Activated T-helper 1 cell treated with anti-CD3 and anti-CD28 coated beads, Interleukin-12 subunit alpha, Interleukin-12 subunit beta, Interleukin-2, Interleukin-4 antibody, amounts not matched to agents 30 ng/mL and 10 ng/mL and 1 ng/mL, durations not matched to agents 14 hours and 24 hours and 36 hours (primary cell): ENCODE measurements at regions not wholly inside any gene's neighbourhood (a gene's known extent, or its start where the extent isn't known, plus 50 kb on each side); places are given as distances from the start of the nearest gene placed in this dataset.

Experiments used
- DNase-seq: peaks from one replicate; pipeline ENCODE4 v3.0.0; 2021; ENCODE audit warnings: low spot score
- H3K27ac Mint-ChIP-seq: one replicate; pipeline ENCODE4 v1.8.0; 2021; ENCODE audit warnings: mild to moderate bottlenecking, mixed read lengths
- H3K27me3 Mint-ChIP-seq: one replicate; pipeline ENCODE4 v1.8.0; 2022; ENCODE audit warnings: mild to moderate bottlenecking, moderate library complexity, mixed read lengths; ENCODE audit not compliant: insufficient read depth
- H3K36me3 Mint-ChIP-seq: one replicate; pipeline ENCODE4 v1.8.0; 2021; ENCODE audit warnings: low read depth, mixed read lengths
- H3K4me1 Mint-ChIP-seq: one replicate; pipeline ENCODE4 v1.8.0; 2021; ENCODE audit warnings: low read depth, mixed read lengths
- H3K4me3 Mint-ChIP-seq: one replicate; pipeline ENCODE4 v1.8.0; 2021; ENCODE audit warnings: mild to moderate bottlenecking, moderate library complexity, mixed read lengths
- H3K9me3 Mint-ChIP-seq: one replicate; pipeline ENCODE4 v1.8.0; 2021; ENCODE audit warnings: mixed read lengths
- intact Hi-C: fragments of 100-400 bp; cut with micrococcal nuclease; formaldehyde crosslinking; loops from one replicate; pipeline ENCODE4 v1.15.1; 2024

DNA sequence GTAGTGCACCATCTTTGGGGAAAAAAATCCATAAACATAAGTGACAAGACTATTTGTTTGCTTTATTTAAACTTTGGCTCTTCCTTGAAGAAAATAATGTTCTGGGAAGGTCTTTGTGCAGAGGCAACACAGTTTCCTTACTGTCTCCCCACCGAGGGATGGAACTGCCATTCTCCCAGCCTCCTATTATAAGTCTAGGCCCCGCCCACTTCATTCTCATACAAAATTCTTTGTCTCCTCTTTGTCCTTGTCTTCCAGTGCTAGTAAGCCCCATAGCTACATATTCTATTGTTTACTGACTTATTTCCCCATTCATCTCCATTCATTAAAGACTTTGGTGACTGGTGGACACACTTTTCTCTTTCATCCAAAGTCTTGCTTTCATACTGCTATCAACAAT, 316.5 kb upstream of the ROBO2 start:
- H3K4me1 Mint-ChIP-seq: no peaks in the 10 kb centered on the region
- no peaks in the 10 kb centered on the region for H3K27me3 Mint-ChIP-seq
- intact Hi-C loops: no loop called here
- no peak for DNase-seq
- H3K36me3 Mint-ChIP-seq: no peaks in the 10 kb centered on the region
- no peak overlapping the region for H3K27ac Mint-ChIP-seq
- peaks cover 17% of the 10 kb centered on the region for H3K9me3 Mint-ChIP-seq
- no peak overlapping the region for H3K4me3 Mint-ChIP-seq

DNA sequence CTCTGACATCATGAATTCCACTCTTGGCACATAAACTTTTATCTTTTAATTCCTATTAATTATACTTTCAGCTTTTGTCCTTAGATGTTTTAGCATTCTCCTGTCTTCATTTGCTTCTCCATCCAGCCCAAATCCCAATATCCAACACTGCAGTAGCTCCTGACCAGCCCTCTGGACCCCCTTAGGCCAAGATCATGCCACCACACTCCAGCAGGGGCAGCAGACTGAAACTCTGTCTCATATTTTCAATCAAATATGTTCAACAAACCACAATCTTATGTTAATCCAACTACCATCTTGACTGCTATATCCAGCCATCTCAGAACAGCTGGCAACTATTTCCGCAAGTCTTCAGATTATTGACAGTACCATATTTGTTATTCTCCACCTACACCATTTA, 315.8 kb upstream of the ROBO2 start:
- intact Hi-C loops: no loop called here
- Mint-ChIP-seq H3K4me1 (no peaks in the 10 kb centered on the region), H3K27ac (no peak overlapping the region), H3K27me3 (no peaks in the 10 kb centered on the region), H3K9me3 (peaks cover 20% of the 10 kb centered on the region), H3K4me3 (no peak overlapping the region), H3K36me3 (no peaks in the 10 kb centered on the region)
- DNase-seq: no peak

GRCh38 chr3:76724706-76725105, 315.2 kb upstream of the ROBO2 start:
- Mint-ChIP-seq H3K27ac (no peak overlapping the region), H3K4me3 (no peak overlapping the region), H3K27me3 (no peaks in the 10 kb centered on the region), H3K9me3 (peaks cover 20% of the 10 kb centered on the region), H3K4me1 (no peaks in the 10 kb centered on the region), H3K36me3 (no peaks in the 10 kb centered on the region)
- no peak for DNase-seq
- intact Hi-C loops: no loop called here

GRCh38 chr3:76726034-76726433, 313.9 kb upstream of the ROBO2 start:
- Mint-ChIP-seq H3K27me3 (no peaks in the 10 kb centered on the region), H3K4me3 (no peak overlapping the region), H3K9me3 (peaks cover 23% of the 10 kb centered on the region), H3K36me3 (no peaks in the 10 kb centered on the region), H3K4me1 (no peaks in the 10 kb centered on the region), H3K27ac (no peak overlapping the region)
- intact Hi-C loops: no loop called here
- DNase-seq: no peak

DNA sequence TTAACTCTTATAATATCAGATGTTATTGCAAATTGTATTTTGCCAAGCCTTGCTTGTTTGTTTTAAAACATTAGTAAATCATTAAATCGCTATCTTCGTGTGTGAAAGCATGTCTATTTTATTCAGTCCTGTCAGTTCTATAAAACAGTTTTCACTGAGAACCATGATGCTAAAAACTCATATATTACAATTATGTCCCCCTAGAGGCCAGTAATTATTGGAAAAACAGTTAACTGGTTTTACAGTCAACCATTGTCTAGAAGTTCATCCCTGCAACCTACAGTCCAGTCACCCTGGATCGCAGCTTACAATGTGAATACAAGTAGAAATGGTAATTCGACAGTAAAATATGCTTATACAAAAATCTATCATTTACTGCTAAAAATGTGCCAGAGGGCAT, 311.5 kb upstream of the ROBO2 start:
- H3K36me3 Mint-ChIP-seq: no peaks in the 10 kb centered on the region
- intact Hi-C loops: no loop called here
- no peaks in the 10 kb centered on the region for H3K4me1 Mint-ChIP-seq
- H3K4me3 Mint-ChIP-seq: no peak overlapping the region
- no peak overlapping the region for H3K27ac Mint-ChIP-seq
- no peaks in the 10 kb centered on the region for H3K27me3 Mint-ChIP-seq
- H3K9me3 Mint-ChIP-seq: peaks cover 36% of the 10 kb centered on the region
- DNase-seq: no peak

- no peak overlapping the region for H3K27ac Mint-ChIP-seq
- peaks cover 28% of the 10 kb centered on the region for H3K9me3 Mint-ChIP-seq
- intact Hi-C loops: no loop called here
- no peaks in the 10 kb centered on the region for H3K36me3 Mint-ChIP-seq
- no peaks in the 10 kb centered on the region for H3K27me3 Mint-ChIP-seq
- no peaks in the 10 kb centered on the region for H3K4me1 Mint-ChIP-seq
- DNase-seq: no peak
- H3K4me3 Mint-ChIP-seq: no peak overlapping the region
Observed at GRCh38 chr3:76731471-76731870, 308.4 kb upstream of the ROBO2 start.

GRCh38 chr3:76733073-76733759, 306.7 kb upstream of the ROBO2 start:
- intact Hi-C loops: no loop called here
- no peak for DNase-seq
- H3K27ac Mint-ChIP-seq: no peak overlapping the region
- no peaks in the 10 kb centered on the region for H3K36me3 Mint-ChIP-seq
- peaks cover 24% of the 10 kb centered on the region for H3K9me3 Mint-ChIP-seq
- no peaks in the 10 kb centered on the region for H3K27me3 Mint-ChIP-seq
- no peaks in the 10 kb centered on the region for H3K4me1 Mint-ChIP-seq
- no peak overlapping the region for H3K4me3 Mint-ChIP-seq

- no peak overlapping the region for H3K27ac Mint-ChIP-seq
- no peaks in the 10 kb centered on the region for H3K27me3 Mint-ChIP-seq
- no peaks in the 10 kb centered on the region for H3K36me3 Mint-ChIP-seq
- H3K4me3 Mint-ChIP-seq: no peak overlapping the region
- intact Hi-C loops: no loop called here
- peaks cover 26% of the 10 kb centered on the region for H3K9me3 Mint-ChIP-seq
- H3K4me1 Mint-ChIP-seq: no peaks in the 10 kb centered on the region
- no peak for DNase-seq
Observed at GRCh38 chr3:76735152-76735551, 304.7 kb upstream of the ROBO2 start.

GRCh38 chr3:76753599-76753998, 286.3 kb upstream of the ROBO2 start:
- intact Hi-C loops: no loop called here
- no peaks in the 10 kb centered on the region for H3K4me1 Mint-ChIP-seq
- no peaks in the 10 kb centered on the region for H3K36me3 Mint-ChIP-seq
- no peak for DNase-seq
- no peaks in the 10 kb centered on the region for H3K27me3 Mint-ChIP-seq
- H3K9me3 Mint-ChIP-seq: peaks cover 6% of the 10 kb centered on the region
- no peak overlapping the region for H3K27ac Mint-ChIP-seq
- no peak overlapping the region for H3K4me3 Mint-ChIP-seq

GRCh38 chr3:76754247-76754646, 285.7 kb upstream of the ROBO2 start:
- Mint-ChIP-seq H3K27ac (no peak overlapping the region), H3K9me3 (peaks cover 10% of the 10 kb centered on the region), H3K4me3 (no peak overlapping the region), H3K27me3 (no peaks in the 10 kb centered on the region), H3K4me1 (no peaks in the 10 kb centered on the region), H3K36me3 (no peaks in the 10 kb centered on the region)
- no peak for DNase-seq
- intact Hi-C loops: no loop called here

- Mint-ChIP-seq H3K27me3 (no peaks in the 10 kb centered on the region), H3K9me3 (peaks cover 15% of the 10 kb centered on the region), H3K36me3 (no peaks in the 10 kb centered on the region), H3K4me1 (no peaks in the 10 kb centered on the region), H3K4me3 (no peak overlapping the region), H3K27ac (no peak overlapping the region)
- DNase-seq: no peak
- intact Hi-C loops: no loop called here
Observed at GRCh38 chr3:76756577-76756976, 283.3 kb upstream of the ROBO2 start.

DNA sequence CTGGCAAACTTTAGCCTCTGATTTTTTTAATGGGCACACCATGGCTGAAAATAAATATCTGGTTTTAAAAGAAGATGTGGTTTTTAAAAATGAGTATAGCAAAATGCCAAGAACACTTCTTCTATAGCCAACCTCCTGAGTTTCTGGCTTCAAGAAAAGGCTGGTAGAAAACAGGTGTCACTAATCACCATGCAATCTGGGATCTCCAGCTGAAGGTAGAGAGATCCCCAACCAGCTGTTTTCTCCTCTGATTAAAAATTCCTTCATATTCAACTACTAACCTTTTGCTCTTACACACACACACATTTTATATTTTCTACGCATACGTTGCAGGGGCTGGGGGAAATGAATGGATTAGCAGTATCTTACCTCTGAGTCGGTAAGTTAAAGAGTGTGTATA, 279.6 kb upstream of the ROBO2 start:
- intact Hi-C loops: no loop called here
- no peaks in the 10 kb centered on the region for H3K4me1 Mint-ChIP-seq
- H3K4me3 Mint-ChIP-seq: no peak overlapping the region
- no peak for DNase-seq
- H3K9me3 Mint-ChIP-seq: peaks cover 19% of the 10 kb centered on the region
- no peak overlapping the region for H3K27ac Mint-ChIP-seq
- H3K36me3 Mint-ChIP-seq: no peaks in the 10 kb centered on the region
- no peaks in the 10 kb centered on the region for H3K27me3 Mint-ChIP-seq

DNA sequence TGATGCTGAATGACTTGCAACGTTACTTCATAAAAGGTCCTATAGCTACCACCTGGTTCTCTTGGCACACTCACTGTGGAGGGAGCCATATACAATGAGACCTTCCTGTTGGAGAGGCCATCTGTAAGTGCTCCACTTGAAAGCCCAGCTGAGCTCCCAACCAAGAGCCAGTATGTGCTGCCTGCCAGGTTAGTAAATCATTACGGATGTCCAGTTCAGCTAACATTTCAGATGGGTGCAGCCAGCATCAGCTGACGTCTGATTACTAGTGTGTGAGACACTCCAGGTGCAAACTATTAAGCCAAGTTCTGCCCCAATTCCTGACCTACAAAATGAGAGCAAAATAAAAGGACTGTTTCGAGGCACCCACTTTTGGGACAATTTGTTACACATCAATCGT, 274.4 kb upstream of the ROBO2 start:
- H3K9me3 Mint-ChIP-seq: peaks cover 18% of the 10 kb centered on the region
- no peak overlapping the region for H3K27ac Mint-ChIP-seq
- H3K36me3 Mint-ChIP-seq: no peaks in the 10 kb centered on the region
- DNase-seq: no peak
- intact Hi-C loops: no loop called here
- H3K4me1 Mint-ChIP-seq: no peaks in the 10 kb centered on the region
- H3K27me3 Mint-ChIP-seq: no peaks in the 10 kb centered on the region
- H3K4me3 Mint-ChIP-seq: no peak overlapping the region

DNA sequence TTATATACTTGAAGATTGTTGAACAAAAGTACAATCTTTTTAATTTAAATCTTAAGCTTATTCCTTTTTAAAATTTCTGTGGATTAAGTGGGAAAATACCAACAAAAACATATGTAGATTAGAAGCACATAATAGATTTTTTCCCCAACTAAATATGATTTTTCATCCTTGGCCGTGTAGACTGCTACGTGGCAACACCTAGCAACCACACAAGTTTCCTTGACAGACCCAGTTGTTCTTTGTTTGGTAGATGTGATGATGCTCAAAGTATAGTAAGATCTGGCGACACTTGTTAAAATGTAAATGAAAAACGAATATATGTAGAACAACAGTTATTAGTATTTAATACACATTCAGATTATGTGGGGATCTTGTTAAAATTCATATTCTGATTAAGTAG, 271.0 kb upstream of the ROBO2 start:
- H3K36me3 Mint-ChIP-seq: no peaks in the 10 kb centered on the region
- no peak overlapping the region for H3K4me3 Mint-ChIP-seq
- H3K9me3 Mint-ChIP-seq: peaks cover 24% of the 10 kb centered on the region
- no peak overlapping the region for H3K27ac Mint-ChIP-seq
- no peaks in the 10 kb centered on the region for H3K27me3 Mint-ChIP-seq
- no peaks in the 10 kb centered on the region for H3K4me1 Mint-ChIP-seq
- no peak for DNase-seq
- intact Hi-C loops: no loop called here
